ENCODE measurements at regions not wholly inside any gene's neighbourhood (a gene's known extent, or its start where the extent isn't known, plus 50 kb on each side); places are given as distances from the start of the nearest gene placed in this dataset.
A peak's percentile ranks its signal among the peaks of the same experiment; 100 is the strongest.

- Histone ChIP-seq H3K4ac (ENCODE audit: low read depth, low read length) (no peak overlapping the region), H3K79me2 (ENCODE audit: insufficient read depth, low read length) (no peaks in the 10 kb centered on the region), H3K79me1 (ENCODE audit: insufficient read depth, low read depth, low read length, poor library complexity, severe bottlenecking) (no peaks in the 10 kb centered on the region), H2BK20ac (ENCODE audit: low read depth, low read length, poor library complexity, severe bottlenecking) (no peak overlapping the region), H3K23ac (ENCODE audit: insufficient read length, low read depth, low read length) (no peak overlapping the region), H3T11ph (ENCODE audit: low read length) (no peak overlapping the region), H4K8ac (replicated peaks; ENCODE audit: insufficient read length, low read depth, low read length) (no peak overlapping the region), H3K9me3 (ENCODE audit: control insufficient read depth, low read depth, low read length) (no peaks in the 10 kb centered on the region), H3K27ac (ENCODE audit: insufficient read length, low read depth, low read length) (no peak overlapping the region), H3K56ac (ENCODE audit: insufficient read length, low read depth, low read length) (no peak overlapping the region), H2BK15ac (ENCODE audit: low read depth, low read length) (no peak overlapping the region), H4K5ac (ENCODE audit: insufficient read length, low read depth, low read length) (no peak overlapping the region), H3K9ac (ENCODE audit: extremely low read depth, insufficient read length, low read length) (no peak overlapping the region), H4K20me1 (ENCODE audit: control insufficient read depth, insufficient read depth, insufficient read length) (no peaks in the 10 kb centered on the region), H2BK5ac (ENCODE audit: insufficient read length, low read length) (no peak overlapping the region), H3K27me3 (ENCODE audit: insufficient read depth, low read length) (no peaks in the 10 kb centered on the region), H2BK120ac (ENCODE audit: low read depth, low read length, poor library complexity, severe bottlenecking) (no peak overlapping the region), H3K4me2 (ENCODE audit: insufficient read depth, insufficient read length, low read length) (no peak overlapping the region), H3K4me1 (ENCODE audit: insufficient read depth, low read length) (no peaks in the 10 kb centered on the region; the same call in 1 of the 2 replicates), H3K23me2 (ENCODE audit: insufficient read length, low read depth, low read length, poor library complexity, severe bottlenecking) (no peaks in the 10 kb centered on the region), H3K14ac (ENCODE audit: insufficient read depth, low read length) (no peak overlapping the region), H2AK5ac (ENCODE audit: insufficient read length, low read length) (no peak overlapping the region), H2AFZ (ENCODE audit: low read length) (no peak overlapping the region), H2BK12ac (ENCODE audit: insufficient read length, low read depth, low read length) (no peak overlapping the region), H4K91ac (ENCODE audit: insufficient read length, low read depth, low read length) (no peak overlapping the region), H3K18ac (ENCODE audit: insufficient read length, low read depth, low read length) (no peak overlapping the region)
- Mint-ChIP-seq H3K36me3 (ENCODE audit: insufficient read depth in 1 of 3, low read depth in 3 of 3) (peaks cover 0 to 15% (median 6%) of the 10 kb centered on the region in 3 experiments; a peak in 3 of 7 replicates), H3K4me1 (peaks cover 22 to 28% of the 10 kb centered on the region in 2 experiments), H3K27me3 (ENCODE audit: low read depth) (peaks cover 3% of the 10 kb centered on the region; the same call in 1 of the 2 replicates), H3K9me3 (peaks cover 14 to 17% of the 10 kb centered on the region in 2 experiments), H3K27ac (no peak overlapping the region), H3K4me3 (no peak overlapping the region)
- peak; percentile 63 for TF ChIP-seq CTCF (conservative IDR thresholded peaks at IDR 0.05)
- DNase-seq, result no peak
- WGBS (ENCODE audit: extremely low coverage, insufficient read length, low lambda C conversion rate), result no CpG with 5 or more reads among the region's 4 CpGs
Observed at GRCh38 chr6:91337967-91338366, 751.1 kb upstream of the MAP3K7 start.

Measured in H9 (cell line).